Central memory CD8-positive, alpha-beta T cell (primary cell): ENCODE measurements at regions not wholly inside any gene's neighbourhood (a gene's known extent, or its start where the extent isn't known, plus 50 kb on each side); places are given as distances from the start of the nearest gene placed in this dataset.
A peak's percentile ranks its signal among the peaks of the same experiment; 100 is the strongest.
"Not testable (repeated sequence)": the region's sequence is repeated elsewhere in the genome, so short reads cannot be mapped to it uniquely, and the experiment has no call there.

Source experiments
- ATAC-seq: fragments of 150-1000 bp; cut with Tn5 transposase; replicated peaks from 2 replicates; pipeline ENCODE4 v1.10.0; 2022; ENCODE audit warnings: mild to moderate bottlenecking, moderate FRiP score, moderate number of reproducible peaks; ENCODE audit not compliant: poor library complexity, severe bottlenecking; ENCODE audit errors: extremely low read depth
- DNase-seq, 2 donors: peaks; one replicate each; pipeline ENCODE4 v3.0.0; 2021; ENCODE audit warnings: low spot score in 2 of 2
- H3K27ac Mint-ChIP-seq: one replicate; pipeline ENCODE4 v1.8.0; 2022; ENCODE audit warnings: low read depth, mild to moderate bottlenecking, moderate library complexity, mixed read lengths
- H3K27me3 Mint-ChIP-seq: one replicate; pipeline ENCODE4 v1.8.0; 2022; ENCODE audit warnings: mixed read lengths
- H3K36me3 Mint-ChIP-seq: one replicate; pipeline ENCODE4 v1.8.0; 2022; ENCODE audit warnings: mild to moderate bottlenecking, moderate library complexity, mixed read lengths; ENCODE audit not compliant: insufficient read depth
- H3K4me1 Mint-ChIP-seq: one replicate; pipeline ENCODE4 v1.8.0; 2022; ENCODE audit warnings: mixed read lengths
- H3K4me3 Mint-ChIP-seq: one replicate; pipeline ENCODE4 v1.8.0; 2022; ENCODE audit warnings: mild to moderate bottlenecking, moderate library complexity, mixed read lengths
- H3K9me3 Mint-ChIP-seq: one replicate; pipeline ENCODE4 v1.8.0; 2022; ENCODE audit warnings: mixed read lengths

- not testable (repeated sequence) for H3K36me3 Mint-ChIP-seq, H3K9me3 Mint-ChIP-seq, DNase-seq, ATAC-seq, H3K4me1 Mint-ChIP-seq, H3K27ac Mint-ChIP-seq, H3K4me3 Mint-ChIP-seq
- peaks cover 37% of the 10 kb centered on the region for H3K27me3 Mint-ChIP-seq
These were observed 1070.5 kb downstream of the BRD1 start for GRCh38 chr22:48757135-48757534.

GRCh38 chr22:48756146-48757111, 1071.2 kb downstream of the BRD1 start:
- no peaks in the 10 kb centered on the region for H3K9me3 Mint-ChIP-seq

DNA sequence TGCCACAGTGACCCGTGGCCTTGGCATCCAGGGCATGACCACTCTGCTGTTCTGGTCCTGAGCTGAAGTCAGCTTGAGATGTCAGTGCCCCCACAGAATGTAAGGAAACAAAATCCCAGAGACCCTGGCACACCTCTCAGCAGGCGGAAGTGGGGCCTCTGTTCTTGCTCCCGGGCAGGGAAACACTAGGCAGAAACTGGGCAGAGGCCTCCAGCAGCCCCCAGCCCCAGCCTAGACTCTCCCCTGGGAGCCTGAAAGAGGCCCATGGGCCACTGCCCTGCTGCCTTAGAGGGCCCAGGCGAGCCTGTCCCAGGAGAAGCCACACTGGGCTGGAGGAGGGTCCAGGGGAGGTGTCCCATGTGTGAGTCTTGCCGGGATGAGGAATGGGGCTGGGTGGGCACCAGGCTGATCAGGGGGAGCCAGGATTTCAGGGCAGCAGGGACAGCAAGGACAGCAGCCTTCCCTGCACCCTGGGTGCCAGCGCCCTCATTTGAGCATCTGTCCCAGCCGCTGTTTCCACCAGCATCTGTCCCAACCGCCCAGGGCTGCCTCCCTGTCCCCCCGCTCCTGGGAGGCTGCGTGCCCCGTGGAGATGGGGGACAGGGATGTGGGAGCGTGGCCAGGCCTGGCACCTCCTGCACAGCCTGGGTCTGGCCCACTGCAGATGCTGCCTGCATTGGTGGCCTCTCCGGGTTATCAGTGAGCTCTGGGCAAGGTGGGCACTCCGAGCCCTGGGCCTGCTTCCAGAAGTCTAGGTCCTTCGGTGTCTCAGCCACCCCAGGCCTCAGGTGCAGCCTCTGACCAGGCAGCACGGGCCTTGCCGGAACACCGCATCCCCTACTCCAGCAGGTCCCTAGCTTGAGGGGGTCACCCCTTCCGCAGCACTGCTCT, 1072.4 kb downstream of the BRD1 start:
- H3K36me3 Mint-ChIP-seq = peaks cover 2% of the 10 kb centered on the region
- H3K27ac Mint-ChIP-seq = no peak overlapping the region
- no peaks in the 10 kb centered on the region for H3K9me3 Mint-ChIP-seq
- H3K4me1 Mint-ChIP-seq = no peaks in the 10 kb centered on the region
- DNase-seq = peak; percentile 4 to 5
- ATAC-seq = no peak
- H3K4me3 Mint-ChIP-seq = no peak overlapping the region
- H3K27me3 Mint-ChIP-seq = peaks cover 19% of the 10 kb centered on the region

More at GRCh38 chr22:48756146-48757111, 1071.2 kb downstream of the BRD1 start:
- no peak overlapping the region for H3K4me3 Mint-ChIP-seq
- no peak overlapping the region for H3K27ac Mint-ChIP-seq
- H3K27me3 Mint-ChIP-seq = peaks cover 30% of the 10 kb centered on the region
- no peaks in the 10 kb centered on the region for H3K4me1 Mint-ChIP-seq
- H3K36me3 Mint-ChIP-seq = peaks cover 4% of the 10 kb centered on the region
- DNase-seq = peak; percentile 5
- no peak for ATAC-seq

- H3K4me3 Mint-ChIP-seq = no peak overlapping the region
- H3K4me1 Mint-ChIP-seq = no peaks in the 10 kb centered on the region
- H3K9me3 Mint-ChIP-seq = no peaks in the 10 kb centered on the region
- ATAC-seq (no peak), DNase-seq (peak; percentile 6 to 12)
- H3K27ac Mint-ChIP-seq = no peak overlapping the region
- H3K27me3 Mint-ChIP-seq = peaks cover 13% of the 10 kb centered on the region
- peaks cover 2% of the 10 kb centered on the region for H3K36me3 Mint-ChIP-seq
These were observed 1073.0 kb downstream of the BRD1 start for GRCh38 chr22:48754611-48755058.

DNA sequence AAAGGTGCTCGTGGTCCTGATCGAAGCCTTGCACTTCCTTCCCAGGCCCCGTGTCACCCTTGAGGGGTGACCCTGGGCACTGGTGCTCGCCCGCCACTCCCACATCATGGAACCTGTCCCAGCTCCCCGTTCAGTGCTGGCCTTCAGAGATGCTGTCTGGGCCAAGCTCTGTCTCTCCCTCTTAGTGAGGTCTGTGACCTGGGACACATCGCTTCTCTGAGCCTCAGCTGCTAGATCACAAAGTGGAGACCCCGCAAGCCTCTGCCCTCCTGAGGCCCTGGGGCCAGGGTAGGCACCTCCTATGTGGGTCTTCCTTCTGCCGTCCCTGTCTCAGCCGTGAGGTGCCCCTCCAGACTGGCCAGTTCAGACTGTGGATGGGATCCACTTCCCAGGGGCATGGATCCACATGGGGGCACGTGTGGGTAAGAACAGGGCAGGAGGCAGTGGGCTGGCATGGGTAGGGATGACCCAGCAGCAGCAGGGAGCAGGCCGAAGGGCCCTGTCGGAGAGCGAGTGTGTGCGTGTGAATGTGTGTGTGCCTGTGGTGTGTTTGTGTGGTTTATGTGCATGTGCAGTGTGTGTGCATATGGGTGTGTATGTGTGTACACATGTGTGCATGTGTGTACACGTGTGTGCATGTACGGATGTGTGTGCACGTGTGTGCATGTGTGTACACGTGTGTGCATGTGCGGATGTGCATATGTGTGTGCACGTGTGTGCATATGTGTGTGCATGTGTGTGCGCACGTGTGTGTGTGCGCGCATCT, 1073.7 kb downstream of the BRD1 start:
- H3K9me3 Mint-ChIP-seq = no peaks in the 10 kb centered on the region
- no peak overlapping the region for H3K4me3 Mint-ChIP-seq
- no peaks in the 10 kb centered on the region for H3K4me1 Mint-ChIP-seq
- DNase-seq = peak; percentile 4 to 11
- no peak overlapping the region for H3K27ac Mint-ChIP-seq
- peaks cover 13% of the 10 kb centered on the region for H3K27me3 Mint-ChIP-seq
- ATAC-seq = no peak
- H3K36me3 Mint-ChIP-seq = peaks cover 2% of the 10 kb centered on the region

DNA sequence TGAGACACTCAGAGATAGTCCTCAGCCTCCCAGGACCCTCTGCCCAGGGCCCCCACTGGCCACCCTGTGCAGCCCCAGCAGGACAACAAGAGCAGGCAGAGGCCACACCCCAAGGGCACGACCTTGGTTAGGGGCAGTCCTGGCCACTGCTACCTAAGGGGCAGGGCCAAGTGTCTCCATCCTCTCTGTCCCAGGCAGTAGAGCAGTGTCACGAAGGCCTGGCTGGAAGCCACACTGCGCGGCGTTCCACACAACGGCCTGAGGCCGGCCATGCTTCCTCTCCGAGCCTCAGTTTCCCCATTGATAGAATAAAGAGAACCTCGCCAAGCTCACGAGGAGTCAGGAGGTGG, 1074.3 kb downstream of the BRD1 start:
- no peak overlapping the region for H3K27ac Mint-ChIP-seq

DNA sequence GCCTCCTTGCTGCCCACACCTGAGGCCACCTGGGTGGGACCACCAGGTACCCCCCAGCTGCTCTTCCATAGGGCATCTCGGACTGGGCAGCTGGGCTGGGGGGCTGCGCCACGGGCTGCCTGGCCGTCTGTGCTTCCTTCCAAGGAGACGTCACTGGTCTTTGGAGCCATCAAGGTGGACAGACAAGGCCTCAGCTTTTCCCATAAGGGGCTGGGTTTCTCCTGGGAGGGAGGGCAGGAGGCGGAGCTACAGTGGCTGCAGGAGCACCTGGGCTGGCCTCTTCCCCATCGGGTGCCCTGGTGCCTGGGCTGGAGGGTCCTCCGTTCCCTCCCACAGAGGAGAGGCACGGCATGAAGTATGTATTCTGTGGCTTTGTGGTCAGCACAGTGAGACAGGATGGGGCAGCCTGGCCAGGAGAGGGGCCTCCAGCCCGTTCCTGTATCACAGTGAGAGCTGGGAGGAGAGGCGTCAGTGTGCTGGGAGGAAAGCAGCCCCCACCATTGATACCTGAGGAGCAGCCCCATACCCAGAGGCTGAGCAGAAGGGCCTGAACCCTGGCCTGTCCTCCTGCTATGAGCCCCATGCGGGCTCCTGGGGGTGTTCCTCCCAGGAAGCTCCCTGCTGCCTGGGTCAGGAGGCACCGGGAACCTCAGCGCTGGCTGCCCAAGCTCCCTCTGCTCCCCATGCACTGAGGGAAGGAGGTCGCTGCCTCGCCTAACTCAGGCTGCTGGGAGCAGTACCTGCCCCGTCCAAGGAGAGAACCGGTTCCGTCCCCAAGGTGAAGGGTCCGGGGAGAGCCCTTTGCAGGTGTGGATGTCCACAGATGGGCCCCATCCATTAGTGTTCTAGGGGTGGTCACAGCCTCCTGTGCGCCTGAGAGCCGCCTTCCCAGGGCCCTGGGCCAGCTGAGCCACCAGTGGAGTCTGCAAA, 1075.0 kb downstream of the BRD1 start:
- Mint-ChIP-seq H3K27me3 (peaks cover 13% of the 10 kb centered on the region), H3K36me3 (peaks cover 2% of the 10 kb centered on the region), H3K9me3 (no peaks in the 10 kb centered on the region), H3K4me3 (no peak overlapping the region), H3K27ac (no peak overlapping the region), H3K4me1 (no peaks in the 10 kb centered on the region)
- peak; percentile 2 to 9 for DNase-seq
- no peak for ATAC-seq

More for the DNA sequence above, 1074.3 kb downstream of the BRD1 start:
- no peak overlapping the region for H3K4me3 Mint-ChIP-seq
- H3K4me1 Mint-ChIP-seq = no peaks in the 10 kb centered on the region
- H3K27me3 Mint-ChIP-seq = peaks cover 13% of the 10 kb centered on the region
- DNase-seq = peak; percentile 2 to 11
- no peak for ATAC-seq
- H3K9me3 Mint-ChIP-seq = no peaks in the 10 kb centered on the region
- H3K36me3 Mint-ChIP-seq = peaks cover 2% of the 10 kb centered on the region

- ATAC-seq (no peak), DNase-seq (peak in 1 of 2 donors; percentile 3)
- Mint-ChIP-seq H3K4me3 (no peak overlapping the region), H3K9me3 (no peaks in the 10 kb centered on the region), H3K36me3 (peaks cover 2% of the 10 kb centered on the region), H3K4me1 (no peaks in the 10 kb centered on the region), H3K27ac (no peak overlapping the region), H3K27me3 (peaks cover 11% of the 10 kb centered on the region)
These were observed 1075.9 kb downstream of the BRD1 start for GRCh38 chr22:48751539-48752437.

- DNase-seq (no peak), ATAC-seq (no peak)
- no peaks in the 10 kb centered on the region for H3K4me1 Mint-ChIP-seq
- H3K4me3 Mint-ChIP-seq = no peak overlapping the region
- no peak overlapping the region for H3K27ac Mint-ChIP-seq
- no peaks in the 10 kb centered on the region for H3K9me3 Mint-ChIP-seq
- peaks cover 2% of the 10 kb centered on the region for H3K36me3 Mint-ChIP-seq
- peaks cover 3% of the 10 kb centered on the region for H3K27me3 Mint-ChIP-seq
These were observed 1076.7 kb downstream of the BRD1 start for GRCh38 chr22:48750826-48751440.

DNA sequence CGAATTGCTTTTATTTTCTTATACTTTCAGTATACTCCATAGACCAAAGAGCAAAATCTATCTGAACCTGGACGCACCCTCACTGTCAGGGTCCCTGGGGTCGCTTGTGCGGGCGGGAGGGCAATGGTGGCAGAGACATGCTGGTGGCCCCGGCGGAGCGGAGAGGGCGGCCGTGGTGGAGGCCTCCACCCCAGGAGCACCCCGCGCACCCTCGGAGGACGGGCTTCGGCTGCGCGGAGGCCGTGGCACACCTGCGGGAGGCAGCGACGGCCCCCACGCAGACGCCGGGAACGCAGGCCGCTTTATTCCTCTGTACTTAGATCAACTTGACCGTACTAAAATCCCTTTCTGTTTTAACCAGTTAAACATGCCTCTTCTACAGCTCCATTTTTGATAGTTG, 1077.4 kb downstream of the BRD1 start:
- Mint-ChIP-seq H3K9me3 (no peaks in the 10 kb centered on the region), H3K36me3 (no peaks in the 10 kb centered on the region), H3K27ac (no peak overlapping the region), H3K4me3 (no peak overlapping the region), H3K4me1 (no peaks in the 10 kb centered on the region), H3K27me3 (no peaks in the 10 kb centered on the region)
- no peak for DNase-seq
- ATAC-seq = no peak
